GM18873 (cell line): ENCODE measurements at regions not wholly inside any gene's neighbourhood (a gene's known extent, or its start where the extent isn't known, plus 50 kb on each side); places are given as distances from the start of the nearest gene placed in this dataset.

Experiments
- ATAC-seq: cut with Tn5 transposase; IDR thresholded peaks from one replicate; pipeline ENCODE4 v1.9.1; 2021; ENCODE audit warnings: mild to moderate bottlenecking, moderate library complexity, moderate number of reproducible peaks; ENCODE audit not compliant: unreplicated experiment, low FRiP score

- ATAC-seq: no peak
Observed at GRCh38 chr4:96164814-96165351, 325.0 kb downstream of the PDHA2 start.

- ATAC-seq: no peak
Observed at GRCh38 chr4:96166806-96167205, 326.9 kb downstream of the PDHA2 start.

- no peak for ATAC-seq
Observed at GRCh38 chr4:96170198-96170597, 330.3 kb downstream of the PDHA2 start.

- no peak for ATAC-seq
Observed at GRCh38 chr4:96173756-96174155, 333.9 kb downstream of the PDHA2 start.

GRCh38 chr4:96175871-96176270 is 336.0 kb downstream of the PDHA2 start:
- ATAC-seq: no peak

- ATAC-seq: no peak
Observed at GRCh38 chr4:96183611-96184010, 343.7 kb downstream of the PDHA2 start.

- no peak for ATAC-seq
Observed at GRCh38 chr4:96186593-96186992, 346.7 kb downstream of the PDHA2 start.

- ATAC-seq: no peak
Observed at GRCh38 chr4:96189761-96190160, 349.9 kb downstream of the PDHA2 start.

- ATAC-seq: no peak
Observed at GRCh38 chr4:96193061-96193460, 353.2 kb downstream of the PDHA2 start.

- no peak for ATAC-seq
Observed at GRCh38 chr4:96194993-96195392, 355.1 kb downstream of the PDHA2 start.

GRCh38 chr4:96205143-96205936 is 365.4 kb downstream of the PDHA2 start:
- ATAC-seq: no peak

- no peak for ATAC-seq
Observed at GRCh38 chr4:96227515-96227914, 387.6 kb downstream of the PDHA2 start.

GRCh38 chr4:96228463-96228862 is 388.6 kb downstream of the PDHA2 start:
- ATAC-seq: no peak

- ATAC-seq: no peak
Observed at GRCh38 chr4:96240041-96240440, 400.1 kb downstream of the PDHA2 start.

- ATAC-seq: no peak
Observed at GRCh38 chr4:96241819-96242218, 401.9 kb downstream of the PDHA2 start.

GRCh38 chr4:96247096-96247495 is 407.2 kb downstream of the PDHA2 start:
- no peak for ATAC-seq

GRCh38 chr4:96248225-96248624 is 408.3 kb downstream of the PDHA2 start:
- no peak for ATAC-seq

- ATAC-seq: no peak
Observed at GRCh38 chr4:96260064-96260682, 420.3 kb downstream of the PDHA2 start.

GRCh38 chr4:96262057-96262456 is 422.2 kb downstream of the PDHA2 start:
- no peak for ATAC-seq

GRCh38 chr4:96263291-96263690 is 423.4 kb downstream of the PDHA2 start:
- no peak for ATAC-seq

GRCh38 chr4:96264941-96265463 is 425.1 kb downstream of the PDHA2 start:
- ATAC-seq: no peak

GRCh38 chr4:96293806-96294205 is 453.9 kb downstream of the PDHA2 start:
- no peak for ATAC-seq
